ENCODE measurements at regions not wholly inside any gene's neighbourhood (a gene's known extent, or its start where the extent isn't known, plus 50 kb on each side); places are given as distances from the start of the nearest gene placed in this dataset.

GRCh38 chr17:72244494-72244893, 123.7 kb downstream of the SOX9 start:
- H3K36me3 ChIP-seq (ENCODE audit: low read depth, missing control alignments), result no peaks in the 10 kb centered on the region
- H3K9me3 ChIP-seq, result no peaks in the 10 kb centered on the region
- H3K4me3 ChIP-seq, result no peak overlapping the region
- WGBS, 2 donors, result 88 to 93% methylated on average over 4 of the region's 4 CpGs
- no peak overlapping the region for H3K27ac ChIP-seq
- H3K27me3 ChIP-seq, result no peaks in the 10 kb centered on the region
- no peak for TF ChIP-seq POLR2A (IDR thresholded peaks at IDR 0.05)
- no peak for TF ChIP-seq CTCF (IDR thresholded peaks at IDR 0.05)
- no peaks in the 10 kb centered on the region for H3K4me1 ChIP-seq
- intact Hi-C loops (cut with DNase I; ENCODE audit: low total_unique reads), result no loop called here
- no peak for DNase-seq

DNA sequence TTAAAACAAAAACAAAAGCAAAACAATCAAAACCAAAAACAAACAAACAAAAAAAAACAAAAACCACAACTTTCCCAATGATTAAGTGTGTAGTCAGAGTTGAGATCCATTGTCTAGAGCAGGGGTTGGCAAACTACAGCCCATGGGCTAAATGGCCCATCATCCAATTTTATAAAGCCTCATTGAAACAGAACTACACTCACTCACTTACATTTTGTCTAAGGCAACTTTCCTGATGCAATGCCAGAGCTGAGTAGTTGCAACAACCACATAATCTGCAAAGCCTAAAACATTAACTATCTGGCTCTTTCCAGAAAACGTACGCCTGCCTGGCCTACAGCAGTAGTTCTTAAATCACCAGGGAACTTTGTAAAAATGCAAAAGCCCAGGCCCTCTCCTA, 124.1 kb downstream of the SOX9 start:
- H3K9me3 ChIP-seq, result no peaks in the 10 kb centered on the region
- DNase-seq, result no peak
- no peaks in the 10 kb centered on the region for H3K36me3 ChIP-seq (ENCODE audit: low read depth, missing control alignments)
- no peaks in the 10 kb centered on the region for H3K4me1 ChIP-seq
- 88 to 93% methylated on average over 2 of the region's 2 CpGs for WGBS, 2 donors
- intact Hi-C loops (cut with DNase I; ENCODE audit: low total_unique reads), result no loop called here
- H3K27ac ChIP-seq, result no peak overlapping the region
- H3K27me3 ChIP-seq, result no peaks in the 10 kb centered on the region
- no peak overlapping the region for H3K4me3 ChIP-seq
- no peak for TF ChIP-seq CTCF (IDR thresholded peaks at IDR 0.05)
- TF ChIP-seq POLR2A (IDR thresholded peaks at IDR 0.05), result no peak

- DNase-seq, result peak; percentile 45
- 78 to 80% methylated on average over 5 of the region's 5 CpGs for WGBS, 2 donors
- H3K4me3 ChIP-seq, result no peak overlapping the region
Measured at GRCh38 chr17:72249441-72249840, 128.6 kb downstream of the SOX9 start.

DNA sequence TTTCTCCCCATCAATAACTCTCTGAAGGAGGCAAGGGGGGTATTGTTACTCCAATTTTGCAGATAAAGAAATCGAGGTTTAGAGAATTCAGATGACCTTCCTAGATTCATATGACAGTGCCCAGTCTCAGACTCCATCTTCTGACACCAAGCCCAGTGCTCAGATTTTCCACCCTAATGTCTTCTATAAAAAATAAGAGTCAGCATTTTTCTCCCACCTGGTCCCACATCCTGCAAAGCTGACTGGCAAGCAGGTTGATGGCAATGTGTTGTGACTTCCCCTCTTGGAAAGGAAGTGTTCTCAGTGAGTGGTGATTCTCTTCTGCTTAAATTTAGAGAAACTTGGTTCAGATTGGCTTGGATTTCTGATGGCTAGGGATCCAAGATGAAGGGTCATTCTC, 129.4 kb downstream of the SOX9 start:
- whole genome bisulfite sequencing, 2 donors, result 62 to 77% methylated on average over 1 of the region's 1 CpG
- Histone ChIP-seq H3K27me3 (no peaks in the 10 kb centered on the region), H3K9me3 (no peaks in the 10 kb centered on the region), H3K27ac (no peak overlapping the region), H3K36me3 (ENCODE audit: low read depth, missing control alignments) (no peaks in the 10 kb centered on the region), H3K4me3 (no peak overlapping the region), H3K4me1 (no peaks in the 10 kb centered on the region)
- no peak for TF ChIP-seq CTCF (IDR thresholded peaks at IDR 0.05)
- TF ChIP-seq POLR2A (IDR thresholded peaks at IDR 0.05), result no peak
- DNase-seq, result no peak
- intact Hi-C loops (cut with DNase I; ENCODE audit: low total_unique reads), result no loop called here

More at GRCh38 chr17:72249441-72249840, 128.6 kb downstream of the SOX9 start:
- Histone ChIP-seq H3K36me3 (ENCODE audit: low read depth, missing control alignments) (no peaks in the 10 kb centered on the region), H3K9me3 (no peaks in the 10 kb centered on the region), H3K27ac (no peak overlapping the region), H3K4me1 (no peaks in the 10 kb centered on the region), H3K27me3 (no peaks in the 10 kb centered on the region)
- TF ChIP-seq POLR2A (IDR thresholded peaks at IDR 0.05), result no peak
- TF ChIP-seq CTCF (IDR thresholded peaks at IDR 0.05), result no peak
- intact Hi-C loops (cut with DNase I; ENCODE audit: low total_unique reads), result no loop called here

DNA sequence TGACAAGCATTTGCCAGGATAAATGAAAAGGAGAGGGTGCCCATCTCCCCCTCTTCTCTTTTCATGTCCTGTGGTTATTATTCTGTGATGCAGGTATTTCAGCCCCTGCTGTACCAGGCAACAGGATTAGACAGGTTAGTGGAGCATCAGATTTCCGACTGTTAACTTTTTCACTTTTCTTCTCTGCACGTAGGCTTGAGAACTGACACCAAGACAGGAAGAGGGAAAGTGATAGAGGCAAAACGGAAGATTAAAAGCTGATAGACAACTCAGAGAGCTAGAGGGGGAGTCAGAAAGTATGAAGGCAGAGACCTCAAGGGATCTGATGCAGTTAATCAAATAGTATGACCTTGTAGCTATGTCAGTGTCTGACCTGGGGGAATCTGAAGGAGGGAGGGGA, 132.8 kb downstream of the SOX9 start:
- Histone ChIP-seq H3K9me3 (no peaks in the 10 kb centered on the region), H3K4me1 (no peaks in the 10 kb centered on the region), H3K4me3 (no peak overlapping the region), H3K27ac (no peak overlapping the region), H3K36me3 (ENCODE audit: low read depth, missing control alignments) (no peaks in the 10 kb centered on the region), H3K27me3 (no peaks in the 10 kb centered on the region)
- TF ChIP-seq POLR2A (IDR thresholded peaks at IDR 0.05), result no peak
- TF ChIP-seq CTCF (IDR thresholded peaks at IDR 0.05), result no peak
- 69 to 73% methylated on average over 3 of the region's 3 CpGs for WGBS, 2 donors
- intact Hi-C loops (cut with DNase I; ENCODE audit: low total_unique reads), result no loop called here
- DNase-seq, result no peak

Data from testis (tissue), 2 donors.